Stimulated activated CD8-positive, alpha-beta memory T cell treated with anti-CD3 and anti-CD28 coated beads, Interleukin-4, amount 100 ng/mL, for 24 hours (primary cell): ENCODE measurements at regions not wholly inside any gene's neighbourhood (a gene's known extent, or its start where the extent isn't known, plus 50 kb on each side); places are given as distances from the start of the nearest gene placed in this dataset.

Experiments
- DNase-seq: peaks from one replicate; pipeline ENCODE4 v3.0.0-alpha.2; 2020; ENCODE audit warnings: low read depth

GRCh38 chr22:47333625-47334024 is 571.2 kb downstream of the TBC1D22A start:
- no peak for DNase-seq

GRCh38 chr22:47332246-47332980 is 570.0 kb downstream of the TBC1D22A start:
- no peak for DNase-seq

GRCh38 chr22:47331750-47332149 is 569.3 kb downstream of the TBC1D22A start:
- DNase-seq, result no peak

GRCh38 chr22:47329727-47330650 is 567.5 kb downstream of the TBC1D22A start:
- DNase-seq, result no peak

GRCh38 chr22:47328550-47329243 is 566.2 kb downstream of the TBC1D22A start:
- no peak for DNase-seq

- DNase-seq, result no peak
Observed at GRCh38 chr22:47327241-47327640, 564.8 kb downstream of the TBC1D22A start.

GRCh38 chr22:47325249-47325648 is 562.8 kb downstream of the TBC1D22A start:
- no peak for DNase-seq

- DNase-seq, result no peak
Observed at GRCh38 chr22:47324435-47324990, 562.1 kb downstream of the TBC1D22A start.

- no peak for DNase-seq
Observed at GRCh38 chr22:47323518-47323917, 561.1 kb downstream of the TBC1D22A start.

- no peak for DNase-seq
Observed at GRCh38 chr22:47322854-47323253, 560.4 kb downstream of the TBC1D22A start.

- DNase-seq, result no peak
Observed at GRCh38 chr22:47320560-47320959, 558.1 kb downstream of the TBC1D22A start.

GRCh38 chr22:47318041-47318737 is 555.7 kb downstream of the TBC1D22A start:
- DNase-seq, result no peak

- DNase-seq, result no peak
Observed at GRCh38 chr22:47315862-47316419, 553.5 kb downstream of the TBC1D22A start.

GRCh38 chr22:47310601-47311000 is 548.2 kb downstream of the TBC1D22A start:
- DNase-seq, result no peak

- DNase-seq, result no peak
Observed at GRCh38 chr22:47309946-47310345, 547.5 kb downstream of the TBC1D22A start.

GRCh38 chr22:47309476-47309875 is 547.0 kb downstream of the TBC1D22A start:
- DNase-seq, result no peak

GRCh38 chr22:47308886-47309285 is 546.4 kb downstream of the TBC1D22A start:
- no peak for DNase-seq

- no peak for DNase-seq
Observed at GRCh38 chr22:47307822-47308221, 545.4 kb downstream of the TBC1D22A start.

GRCh38 chr22:47307326-47307725 is 544.9 kb downstream of the TBC1D22A start:
- no peak for DNase-seq

GRCh38 chr22:47304854-47305253 is 542.4 kb downstream of the TBC1D22A start:
- no peak for DNase-seq

GRCh38 chr22:47304191-47304831 is 541.9 kb downstream of the TBC1D22A start:
- DNase-seq, result no peak
